NCI-H1436 (cell line): ENCODE measurements at regions not wholly inside any gene's neighbourhood (a gene's known extent, or its start where the extent isn't known, plus 50 kb on each side); places are given as distances from the start of the nearest gene placed in this dataset.
"Not testable (repeated sequence)": the region's sequence is repeated elsewhere in the genome, so short reads cannot be mapped to it uniquely, and the experiment has no call there.

ENCODE experiments used
- DNase-seq: peaks from one replicate; lab custom pipeline; 2025; lab: John Stamatoyannopoulos, UW

DNA sequence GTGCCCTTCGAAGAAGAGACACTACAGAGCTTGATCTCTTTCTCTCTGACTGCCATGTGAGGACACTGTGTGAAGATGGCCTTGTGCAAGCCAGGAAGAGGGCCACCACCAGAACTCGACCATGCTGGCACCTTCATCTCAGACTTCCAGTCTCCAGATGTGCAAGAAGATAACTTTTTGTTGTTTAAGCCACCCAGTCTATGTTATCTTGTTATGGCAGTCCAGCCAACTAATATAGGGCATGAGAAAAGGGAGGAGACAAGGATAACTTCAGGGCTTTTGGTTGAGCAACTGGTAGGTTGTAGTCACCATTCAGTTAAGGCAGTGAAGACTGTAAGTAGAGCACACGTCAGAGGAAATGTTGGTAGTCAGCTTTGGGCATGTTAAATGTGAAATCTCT is 515.5 kb downstream of the CSNK1G3 start:
- DNase-seq: no peak

DNA sequence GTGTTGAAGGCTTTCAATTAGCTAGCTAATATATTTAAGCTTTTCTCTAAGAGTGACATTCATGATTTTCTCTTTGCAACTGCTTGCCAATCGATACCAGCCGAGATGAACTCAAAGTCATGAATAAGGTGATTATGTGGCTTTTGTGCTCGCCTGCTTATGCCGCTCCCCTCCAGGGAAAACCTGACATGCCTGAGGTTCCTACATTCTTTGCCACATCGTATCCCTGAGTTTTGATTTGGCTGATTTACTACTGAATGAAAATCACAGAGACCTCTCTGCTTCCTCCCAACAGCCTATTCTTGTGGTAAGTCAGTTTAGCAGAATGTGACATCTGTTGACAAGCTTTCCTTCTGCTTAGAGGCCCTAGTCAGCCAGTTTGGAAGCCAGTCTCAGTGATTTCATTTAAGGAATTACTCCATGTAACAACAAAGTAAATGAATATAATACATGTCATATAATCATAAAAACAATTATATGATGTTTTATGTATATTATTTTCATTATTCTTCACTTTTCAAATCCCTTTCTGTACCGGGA is 513.4 kb downstream of the CSNK1G3 start:
- DNase-seq: no peak

DNA sequence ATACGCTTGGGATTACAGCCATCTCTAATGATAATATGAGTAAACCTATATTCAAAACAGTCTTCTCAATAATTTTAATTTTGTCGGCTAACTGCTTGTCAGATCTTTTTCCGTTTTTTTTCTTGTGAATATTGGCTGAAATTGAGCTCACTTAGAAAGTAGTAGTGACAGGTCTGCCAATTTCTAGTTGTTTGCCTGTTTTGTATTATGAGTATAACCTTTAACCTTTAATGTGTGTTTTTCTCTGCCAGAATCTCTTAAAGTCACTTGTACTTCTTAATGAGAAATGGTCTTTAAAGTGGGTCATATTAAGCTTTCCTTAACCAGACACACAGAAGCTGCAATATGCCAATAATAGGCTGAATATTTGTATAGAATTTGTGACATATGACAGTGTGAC is 511.0 kb downstream of the CSNK1G3 start:
- no peak for DNase-seq

GRCh38 chr5:124021776-124022175 is 509.8 kb downstream of the CSNK1G3 start:
- DNase-seq: no peak

DNA sequence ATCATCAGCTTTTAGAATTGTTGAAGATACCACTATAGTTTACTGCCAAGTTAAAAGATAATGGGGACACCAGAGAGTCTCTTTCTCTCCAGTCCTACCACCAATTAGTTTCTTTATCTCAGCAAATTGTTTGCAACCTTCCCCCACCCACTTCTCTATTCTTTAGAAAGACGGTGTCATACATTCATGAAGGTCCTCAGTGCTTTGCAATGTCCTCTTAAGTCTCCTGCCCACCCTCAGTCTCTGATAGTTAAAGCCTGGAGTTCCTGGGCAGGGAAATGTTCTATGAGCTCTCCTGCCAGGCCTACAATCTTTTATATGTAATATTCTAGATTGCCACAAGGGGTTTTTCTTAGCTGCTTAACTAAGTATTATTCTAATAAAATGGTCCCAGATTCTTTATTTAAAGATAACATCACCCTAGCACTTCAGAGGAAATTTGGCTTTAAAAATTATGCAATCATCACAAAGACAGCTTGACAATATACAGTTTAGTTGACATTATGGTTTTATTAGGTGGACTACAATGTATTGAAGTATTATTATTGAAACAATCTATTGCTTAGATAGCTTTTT is 509.2 kb downstream of the CSNK1G3 start:
- no peak for DNase-seq

DNA sequence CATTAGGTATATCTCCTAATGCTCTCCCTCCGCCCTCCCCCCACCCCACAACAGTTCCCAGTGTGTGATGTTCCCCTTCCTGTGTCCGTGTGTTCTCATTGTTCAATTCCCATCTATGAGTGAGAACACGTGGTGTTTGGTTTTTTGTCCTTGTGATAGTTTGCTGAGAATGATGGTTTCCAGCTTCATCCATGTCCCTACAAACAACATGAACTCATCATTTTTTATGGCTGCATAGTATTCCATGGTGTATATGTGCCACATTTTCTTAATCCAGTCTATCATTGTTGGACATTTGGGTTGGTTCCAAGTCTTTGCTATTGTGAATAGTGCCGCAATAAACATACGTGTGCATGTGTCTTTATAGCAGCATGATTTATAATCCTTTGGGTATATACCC is 505.3 kb downstream of the CSNK1G3 start:
- DNase-seq: not testable (repeated sequence)

GRCh38 chr5:124007675-124008398 is 495.9 kb downstream of the CSNK1G3 start:
- no peak for DNase-seq

GRCh38 chr5:124001036-124001615 is 489.1 kb downstream of the CSNK1G3 start:
- DNase-seq: no peak

DNA sequence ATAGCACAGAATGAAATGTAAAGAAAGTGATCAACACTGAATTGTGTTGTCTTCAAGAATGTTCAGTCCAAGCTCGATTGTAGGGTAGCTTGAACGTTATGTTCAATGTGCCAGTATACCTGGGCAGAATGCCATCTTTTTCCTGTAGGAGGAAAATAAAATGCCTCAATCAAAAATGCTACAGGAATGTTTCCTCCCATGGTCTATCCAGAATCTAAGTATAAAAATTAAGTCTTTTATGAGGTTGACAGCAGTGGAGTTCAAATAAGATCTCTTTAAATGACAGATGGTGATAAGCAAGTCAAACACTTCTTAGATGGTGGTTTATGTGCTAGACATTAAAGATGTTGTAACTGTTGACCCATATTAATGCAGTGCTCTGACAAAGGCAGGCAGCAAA is 488.6 kb downstream of the CSNK1G3 start:
- no peak for DNase-seq

GRCh38 chr5:123997462-123998215 is 485.7 kb downstream of the CSNK1G3 start:
- no peak for DNase-seq

- no peak for DNase-seq
Observed at GRCh38 chr5:123997064-123997461, 485.1 kb downstream of the CSNK1G3 start.

DNA sequence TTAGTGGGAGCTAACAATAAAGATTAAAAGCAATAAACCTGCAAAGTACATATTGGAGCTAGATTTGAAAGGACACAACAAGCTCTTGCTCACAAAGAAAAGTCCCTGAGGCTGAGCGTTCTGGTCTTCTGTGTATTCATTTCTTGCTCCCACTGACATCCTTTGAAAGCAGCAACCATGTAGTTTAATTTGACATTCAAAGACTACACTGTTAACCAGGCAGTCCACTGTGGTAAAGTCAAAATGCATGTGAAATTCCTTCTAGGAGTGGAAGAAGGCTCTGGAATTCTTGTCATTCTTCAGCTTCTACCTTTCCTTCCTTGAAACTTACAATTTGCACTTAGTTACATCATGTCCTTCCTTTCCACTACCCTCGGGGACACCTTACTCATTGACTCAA is 480.7 kb downstream of the CSNK1G3 start:
- no peak for DNase-seq

- no peak for DNase-seq
Observed at GRCh38 chr5:123987956-123988355, 476.0 kb downstream of the CSNK1G3 start.

- no peak for DNase-seq
Observed at GRCh38 chr5:123976379-123977033, 464.5 kb downstream of the CSNK1G3 start.

DNA sequence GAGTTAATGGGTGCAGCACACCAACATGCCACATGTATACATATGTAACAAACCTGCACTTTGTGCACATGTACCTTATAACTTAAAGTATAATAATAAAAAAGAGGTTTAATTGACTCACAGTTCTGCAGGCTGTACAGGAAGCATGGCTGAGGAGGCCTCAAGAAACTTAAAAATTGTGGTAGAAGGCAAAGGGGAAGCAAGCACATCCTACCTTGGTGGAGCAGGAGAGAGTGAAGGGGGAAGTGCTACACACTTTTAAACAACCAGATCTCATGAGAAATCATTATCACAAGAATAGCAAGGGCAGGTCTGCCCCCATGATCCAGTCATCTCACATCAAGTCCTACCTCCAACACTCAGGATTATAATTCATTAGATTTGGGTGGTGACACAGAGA is 463.5 kb downstream of the CSNK1G3 start:
- DNase-seq: not testable (repeated sequence)

- DNase-seq: no peak
Observed at GRCh38 chr5:123966781-123967180, 454.8 kb downstream of the CSNK1G3 start.

DNA sequence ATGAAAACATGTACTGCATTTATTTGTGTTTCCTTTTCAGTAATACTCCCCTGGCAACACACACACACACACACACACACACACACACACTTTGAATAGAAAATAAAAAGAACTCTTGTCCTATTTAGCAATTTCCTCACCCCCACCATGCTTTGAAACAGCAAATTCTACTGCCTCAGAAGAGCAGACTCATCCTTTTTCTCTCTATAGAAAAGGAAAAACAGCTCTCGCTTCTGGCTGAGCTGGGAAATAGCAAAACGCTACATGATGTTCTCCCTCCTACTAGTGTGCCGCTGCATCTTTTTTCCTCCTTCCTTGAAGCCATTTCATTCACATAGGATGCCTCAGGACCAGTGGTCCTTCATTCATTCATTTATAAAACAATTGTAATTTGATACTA is 453.6 kb downstream of the CSNK1G3 start:
- no peak for DNase-seq

GRCh38 chr5:123964884-123965283 is 452.9 kb downstream of the CSNK1G3 start:
- DNase-seq: no peak

DNA sequence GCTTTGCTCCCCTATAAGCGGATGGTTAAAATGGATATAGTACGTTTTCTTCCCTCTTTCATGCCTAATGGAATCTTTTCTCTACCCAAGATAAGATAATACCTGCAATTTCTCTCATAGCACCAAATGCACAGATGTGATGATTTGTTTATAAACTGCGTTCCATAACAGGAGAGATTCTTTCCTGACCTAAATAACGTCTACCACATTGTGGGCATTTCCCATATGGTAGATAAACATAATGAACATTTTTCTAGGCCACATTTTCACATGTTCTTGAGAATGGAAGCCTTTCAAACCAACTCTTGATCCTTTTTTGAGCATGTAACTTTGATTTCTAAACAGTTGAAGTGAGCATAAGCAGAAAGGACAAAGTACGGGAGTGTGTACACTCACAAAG is 448.5 kb downstream of the CSNK1G3 start:
- no peak for DNase-seq

- DNase-seq: no peak
Observed at GRCh38 chr5:123951582-123951977, 439.6 kb downstream of the CSNK1G3 start.

GRCh38 chr5:123950701-123951581 is 439.0 kb downstream of the CSNK1G3 start:
- DNase-seq: no peak
